GM12865 (cell line): ENCODE measurements at regions not wholly inside any gene's neighbourhood (a gene's known extent, or its start where the extent isn't known, plus 50 kb on each side); places are given as distances from the start of the nearest gene placed in this dataset.
"Not testable (repeated sequence)": the region's sequence is repeated elsewhere in the genome, so short reads cannot be mapped to it uniquely, and the experiment has no call there.

Source experiments
- DNase-seq: peaks from one replicate; pipeline ENCODE4 v3.0.0; 2010; ENCODE audit warnings: low read depth
- H3K4me3 ChIP-seq: 2 replicates; pipeline ENCODE4 v1.5.1; 2011; ENCODE audit warnings: mild to moderate bottlenecking, low read depth, low read length, control low read depth
- CTCF ChIP-seq: IDR thresholded peaks from 2 replicates; pipeline ENCODE4 v1.5.1; 2011; ENCODE audit warnings: low read length, control low read depth, low read depth, inconsistent platforms; ENCODE audit not compliant: insufficient read depth; ENCODE audit errors: missing control alignments

- no peak for TF ChIP-seq CTCF
- H3K4me3 ChIP-seq: no peak overlapping the region
- DNase-seq: no peak
These were observed 794.4 kb upstream of the TMPRSS15 start for GRCh38 chr21:19197950-19198349.

GRCh38 chr21:19198801-19199200 is 795.2 kb upstream of the TMPRSS15 start:
- DNase-seq: no peak

GRCh38 chr21:19218163-19218562 is 814.6 kb upstream of the TMPRSS15 start:
- no peak for TF ChIP-seq CTCF
- no peak overlapping the region for H3K4me3 ChIP-seq
- no peak for DNase-seq

More at GRCh38 chr21:19198801-19199200, 795.2 kb upstream of the TMPRSS15 start:
- TF ChIP-seq CTCF: no peak
- no peak overlapping the region for H3K4me3 ChIP-seq

GRCh38 chr21:19224090-19224489 is 820.5 kb upstream of the TMPRSS15 start:
- no peak overlapping the region for H3K4me3 ChIP-seq
- no peak for TF ChIP-seq CTCF
- DNase-seq: no peak

- no peak for DNase-seq
- TF ChIP-seq CTCF: no peak
- H3K4me3 ChIP-seq: no peak overlapping the region
These were observed 824.6 kb upstream of the TMPRSS15 start for GRCh38 chr21:19228226-19228625.

GRCh38 chr21:19233841-19234240 is 830.3 kb upstream of the TMPRSS15 start:
- not testable (repeated sequence) for DNase-seq, H3K4me3 ChIP-seq

- DNase-seq: peak; percentile 15
- no peak for TF ChIP-seq CTCF
- no peak overlapping the region for H3K4me3 ChIP-seq
These were observed 832.6 kb upstream of the TMPRSS15 start for GRCh38 chr21:19236209-19236608.
